ENCODE measurements at regions not wholly inside any gene's neighbourhood (a gene's known extent, or its start where the extent isn't known, plus 50 kb on each side); places are given as distances from the start of the nearest gene placed in this dataset.
"Not testable (repeated sequence)": the region's sequence is repeated elsewhere in the genome, so short reads cannot be mapped to it uniquely, and the experiment has no call there.

- Mint-ChIP-seq H3K27ac (no peak overlapping the region), H3K9me3 (no peaks in the 10 kb centered on the region), H3K36me3 (ENCODE audit: low read depth) (no peaks in the 10 kb centered on the region), H3K27me3 (no peaks in the 10 kb centered on the region), H3K4me1 (ENCODE audit: low read depth) (no peaks in the 10 kb centered on the region), H3K4me3 (no peak overlapping the region)
- intact Hi-C loops (cut with micrococcal nuclease), result no loop called here
Observed at GRCh38 chr10:131553121-131553520, 241.6 kb upstream of the TCERG1L start.

DNA sequence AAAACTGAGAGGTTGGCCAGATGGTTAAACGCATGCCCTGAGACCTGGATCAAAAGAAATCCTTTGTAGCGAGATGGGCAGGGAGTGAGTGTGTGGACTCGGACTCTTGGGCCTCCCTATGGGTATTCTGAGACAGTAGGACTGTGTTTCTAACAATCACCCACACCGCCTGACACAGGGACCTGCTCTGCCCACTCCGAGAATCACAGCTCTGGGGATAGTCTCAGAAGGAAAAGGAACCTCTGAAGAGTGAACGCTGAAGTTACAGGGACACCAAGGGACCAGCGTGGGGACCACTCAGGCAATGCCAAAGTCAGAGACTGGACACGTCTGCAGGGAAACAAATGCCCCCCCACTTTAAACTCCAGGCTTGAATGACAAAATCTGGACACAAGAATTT lies 242.1 kb upstream of the TCERG1L start:
- intact Hi-C loops (cut with micrococcal nuclease), result no loop called here
- Mint-ChIP-seq H3K4me1 (ENCODE audit: low read depth) (no peaks in the 10 kb centered on the region), H3K27ac (no peak overlapping the region), H3K9me3 (no peaks in the 10 kb centered on the region), H3K27me3 (no peaks in the 10 kb centered on the region), H3K4me3 (no peak overlapping the region), H3K36me3 (ENCODE audit: low read depth) (no peaks in the 10 kb centered on the region)

GRCh38 chr10:131554821-131555220 lies 243.3 kb upstream of the TCERG1L start:
- no peaks in the 10 kb centered on the region for H3K36me3 Mint-ChIP-seq (ENCODE audit: low read depth)
- no peaks in the 10 kb centered on the region for H3K27me3 Mint-ChIP-seq
- H3K4me3 Mint-ChIP-seq, result no peak overlapping the region
- H3K27ac Mint-ChIP-seq, result no peak overlapping the region
- H3K9me3 Mint-ChIP-seq, result no peaks in the 10 kb centered on the region
- no peaks in the 10 kb centered on the region for H3K4me1 Mint-ChIP-seq (ENCODE audit: low read depth)
- intact Hi-C loops (cut with micrococcal nuclease), result no loop called here

DNA sequence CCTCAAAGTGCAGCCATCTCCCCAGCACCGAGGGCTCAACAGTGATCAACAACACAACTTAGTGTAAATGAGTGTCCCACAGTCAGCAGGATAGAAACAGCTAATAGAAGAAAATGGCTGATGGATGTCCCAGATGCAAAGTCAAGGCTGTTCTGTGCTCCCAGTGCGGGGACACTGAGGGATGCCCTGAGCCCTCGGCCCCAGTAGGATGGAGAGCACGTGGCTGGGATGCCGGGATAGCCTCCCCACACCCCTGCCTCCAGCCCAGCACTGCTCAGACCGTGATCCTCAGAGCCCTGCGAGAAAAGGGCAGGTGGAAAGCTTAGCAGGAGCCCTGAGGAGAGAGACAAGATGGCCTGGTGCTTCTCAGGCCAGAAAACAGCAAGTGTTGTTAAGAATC lies 243.9 kb upstream of the TCERG1L start:
- no peaks in the 10 kb centered on the region for H3K27me3 Mint-ChIP-seq
- no peak overlapping the region for H3K4me3 Mint-ChIP-seq
- intact Hi-C loops (cut with micrococcal nuclease), result no loop called here
- H3K9me3 Mint-ChIP-seq, result no peaks in the 10 kb centered on the region
- H3K4me1 Mint-ChIP-seq (ENCODE audit: low read depth), result no peaks in the 10 kb centered on the region
- no peak overlapping the region for H3K27ac Mint-ChIP-seq
- H3K36me3 Mint-ChIP-seq (ENCODE audit: low read depth), result no peaks in the 10 kb centered on the region

- Mint-ChIP-seq H3K4me1 (ENCODE audit: low read depth) (no peaks in the 10 kb centered on the region), H3K4me3 (no peak overlapping the region), H3K27ac (no peak overlapping the region), H3K9me3 (no peaks in the 10 kb centered on the region), H3K27me3 (no peaks in the 10 kb centered on the region), H3K36me3 (ENCODE audit: low read depth) (no peaks in the 10 kb centered on the region)
- intact Hi-C loops (cut with micrococcal nuclease), result no loop called here
Observed at GRCh38 chr10:131556061-131556896, 244.8 kb upstream of the TCERG1L start.

- intact Hi-C loops (cut with micrococcal nuclease), result no loop called here
- H3K4me3 Mint-ChIP-seq, result no peak overlapping the region
- no peaks in the 10 kb centered on the region for H3K27me3 Mint-ChIP-seq
- H3K36me3 Mint-ChIP-seq (ENCODE audit: low read depth), result no peaks in the 10 kb centered on the region
- H3K27ac Mint-ChIP-seq, result no peak overlapping the region
- no peaks in the 10 kb centered on the region for H3K9me3 Mint-ChIP-seq
- H3K4me1 Mint-ChIP-seq (ENCODE audit: low read depth), result no peaks in the 10 kb centered on the region
Observed at GRCh38 chr10:131556897-131557495, 245.5 kb upstream of the TCERG1L start.

- H3K27ac Mint-ChIP-seq; intact Hi-C loops (cut with micrococcal nuclease): not testable (repeated sequence)
Observed at GRCh38 chr10:131557956-131558355, 246.4 kb upstream of the TCERG1L start.

DNA sequence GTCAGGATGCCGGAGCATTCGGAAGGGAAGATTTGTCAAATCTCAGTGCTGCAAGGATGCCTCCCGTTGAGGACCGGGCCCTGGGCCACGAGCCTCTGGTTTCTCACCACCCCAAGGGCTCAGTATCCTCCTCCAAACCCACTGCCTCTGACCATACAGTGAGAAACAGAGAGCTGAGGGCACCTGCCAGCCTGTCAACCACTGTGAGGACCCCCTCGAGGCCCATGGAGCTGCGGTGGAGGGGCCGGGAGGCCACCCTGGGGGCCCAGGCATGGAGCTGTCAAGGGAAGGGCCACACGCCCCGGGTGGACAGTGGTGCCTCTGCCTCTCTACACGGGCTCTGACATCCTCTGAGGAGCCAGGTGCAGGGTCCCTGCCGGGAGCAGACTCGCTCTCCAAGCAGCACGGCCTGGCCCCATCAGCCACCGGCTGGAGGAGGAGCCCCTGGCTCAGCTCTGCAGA lies 248.0 kb upstream of the TCERG1L start:
- Mint-ChIP-seq H3K4me1 (ENCODE audit: low read depth) (no peaks in the 10 kb centered on the region), H3K4me3 (no peak overlapping the region), H3K9me3 (peaks cover 9% of the 10 kb centered on the region), H3K27me3 (no peaks in the 10 kb centered on the region), H3K27ac (no peak overlapping the region), H3K36me3 (ENCODE audit: low read depth) (no peaks in the 10 kb centered on the region)
- intact Hi-C loops (cut with micrococcal nuclease), result no loop called here

More at GRCh38 chr10:131557956-131558355, 246.4 kb upstream of the TCERG1L start:
- H3K36me3 Mint-ChIP-seq (ENCODE audit: low read depth); H3K9me3 Mint-ChIP-seq; H3K4me1 Mint-ChIP-seq (ENCODE audit: low read depth); H3K4me3 Mint-ChIP-seq; H3K27me3 Mint-ChIP-seq: not testable (repeated sequence)

GRCh38 chr10:131560166-131560565 lies 248.6 kb upstream of the TCERG1L start:
- peaks cover 16% of the 10 kb centered on the region for H3K9me3 Mint-ChIP-seq
- no peaks in the 10 kb centered on the region for H3K27me3 Mint-ChIP-seq
- intact Hi-C loops (cut with micrococcal nuclease), result no loop called here
- no peak overlapping the region for H3K4me3 Mint-ChIP-seq
- no peak overlapping the region for H3K27ac Mint-ChIP-seq
- no peaks in the 10 kb centered on the region for H3K4me1 Mint-ChIP-seq (ENCODE audit: low read depth)
- H3K36me3 Mint-ChIP-seq (ENCODE audit: low read depth), result no peaks in the 10 kb centered on the region

- intact Hi-C loops (cut with micrococcal nuclease), result no loop called here
- no peaks in the 10 kb centered on the region for H3K36me3 Mint-ChIP-seq (ENCODE audit: low read depth)
- H3K27ac Mint-ChIP-seq, result no peak overlapping the region
- H3K4me3 Mint-ChIP-seq, result no peak overlapping the region
- no peaks in the 10 kb centered on the region for H3K27me3 Mint-ChIP-seq
- no peaks in the 10 kb centered on the region for H3K4me1 Mint-ChIP-seq (ENCODE audit: low read depth)
- peaks cover 19% of the 10 kb centered on the region for H3K9me3 Mint-ChIP-seq
Observed at GRCh38 chr10:131560706-131561355, 249.3 kb upstream of the TCERG1L start.

DNA sequence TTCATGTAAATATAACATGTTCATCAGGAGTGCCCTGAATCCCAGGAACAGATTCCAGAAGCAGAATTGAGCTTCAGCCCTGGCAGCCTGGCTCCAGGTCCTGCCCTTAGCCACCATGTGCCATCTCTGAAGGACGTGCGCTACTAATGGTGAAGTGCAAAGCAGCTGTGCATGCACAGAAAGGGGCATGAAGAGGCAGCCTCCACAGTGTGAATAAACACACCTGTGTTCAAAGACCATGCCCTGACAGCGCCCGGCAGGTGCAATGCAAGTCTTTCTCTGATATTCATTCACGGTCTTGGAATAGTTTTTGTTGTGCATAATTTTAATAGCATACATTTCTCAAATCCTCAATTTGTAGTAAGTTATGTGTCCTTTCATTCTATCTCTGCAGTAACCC lies 250.4 kb upstream of the TCERG1L start:
- H3K4me1 Mint-ChIP-seq (ENCODE audit: low read depth), result no peaks in the 10 kb centered on the region
- no peak overlapping the region for H3K4me3 Mint-ChIP-seq
- peaks cover 19% of the 10 kb centered on the region for H3K9me3 Mint-ChIP-seq
- H3K36me3 Mint-ChIP-seq (ENCODE audit: low read depth), result no peaks in the 10 kb centered on the region
- intact Hi-C loops (cut with micrococcal nuclease), result no loop called here
- H3K27ac Mint-ChIP-seq, result no peak overlapping the region
- peaks cover 2% of the 10 kb centered on the region for H3K27me3 Mint-ChIP-seq

DNA sequence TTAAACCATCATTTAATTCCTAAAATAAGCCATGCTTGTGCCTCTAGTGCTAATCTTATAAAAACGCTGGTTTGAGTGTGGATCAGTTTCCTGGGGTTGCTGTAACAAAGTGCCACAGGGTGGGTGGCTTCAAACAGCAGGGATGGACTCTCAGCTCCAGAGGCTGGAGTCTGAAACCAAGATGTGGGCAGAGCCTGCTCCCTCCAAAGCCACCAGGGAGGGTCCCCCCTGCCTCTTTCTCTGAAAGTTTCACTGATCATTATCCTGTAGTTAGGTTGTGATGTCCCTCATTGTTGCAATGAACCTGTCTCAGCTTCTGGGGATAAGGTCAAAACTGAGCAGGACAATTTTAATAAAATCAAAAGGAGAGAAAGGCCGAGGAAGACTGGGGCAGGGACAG lies 251.9 kb upstream of the TCERG1L start:
- intact Hi-C loops (cut with micrococcal nuclease), result no loop called here
- peaks cover 2% of the 10 kb centered on the region for H3K27me3 Mint-ChIP-seq
- no peak overlapping the region for H3K4me3 Mint-ChIP-seq
- peaks cover 19% of the 10 kb centered on the region for H3K9me3 Mint-ChIP-seq
- H3K4me1 Mint-ChIP-seq (ENCODE audit: low read depth), result no peaks in the 10 kb centered on the region
- no peak overlapping the region for H3K27ac Mint-ChIP-seq
- H3K36me3 Mint-ChIP-seq (ENCODE audit: low read depth), result no peaks in the 10 kb centered on the region

DNA sequence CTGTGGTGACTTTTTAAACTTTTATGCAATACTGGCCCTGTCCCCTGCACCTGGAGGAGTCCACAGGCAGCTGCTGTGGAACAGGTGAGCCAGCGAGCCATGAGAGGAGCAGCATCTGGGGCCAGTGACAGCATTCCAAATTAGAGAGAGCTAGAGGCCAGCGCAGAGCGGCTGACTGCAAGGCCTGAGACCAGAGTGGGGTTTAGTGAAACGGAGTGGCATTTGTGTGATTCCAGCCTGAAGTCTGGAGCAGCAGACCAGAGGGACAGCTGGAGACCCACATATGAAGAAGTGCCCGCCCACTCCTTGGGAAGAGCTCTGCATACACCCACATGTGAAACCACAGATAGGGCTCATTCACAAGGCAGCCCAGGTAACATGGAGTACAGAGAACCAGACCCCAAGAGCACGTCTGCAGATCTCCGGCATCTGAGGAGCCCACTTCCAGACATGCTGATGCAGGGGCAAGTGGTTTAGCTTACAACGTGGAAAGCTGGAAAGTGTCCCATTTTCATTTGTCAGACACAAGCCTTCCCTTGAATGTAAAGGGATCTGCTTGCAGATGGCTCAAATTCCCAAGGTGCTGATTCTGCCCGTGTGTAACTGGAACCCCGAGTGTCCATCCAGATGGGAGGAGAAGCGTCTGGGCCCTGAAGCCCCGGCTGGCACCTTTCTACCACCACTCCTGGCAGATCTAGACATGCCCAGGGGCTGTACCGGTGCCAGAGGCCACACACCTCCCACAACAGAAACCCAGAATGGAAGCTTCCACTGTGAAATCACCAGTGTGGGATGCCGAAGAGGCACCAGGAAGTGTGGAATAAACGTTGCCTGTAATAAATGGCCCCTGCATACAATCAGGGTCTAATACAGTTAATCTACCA lies 256.0 kb upstream of the TCERG1L start:
- H3K4me3 Mint-ChIP-seq, result no peak overlapping the region
- H3K27me3 Mint-ChIP-seq, result peaks cover 2% of the 10 kb centered on the region
- H3K36me3 Mint-ChIP-seq (ENCODE audit: low read depth), result no peaks in the 10 kb centered on the region
- intact Hi-C loops (cut with micrococcal nuclease), result no loop called here
- H3K27ac Mint-ChIP-seq, result no peak overlapping the region
- H3K4me1 Mint-ChIP-seq (ENCODE audit: low read depth), result no peaks in the 10 kb centered on the region
- peaks cover 19% of the 10 kb centered on the region for H3K9me3 Mint-ChIP-seq

DNA sequence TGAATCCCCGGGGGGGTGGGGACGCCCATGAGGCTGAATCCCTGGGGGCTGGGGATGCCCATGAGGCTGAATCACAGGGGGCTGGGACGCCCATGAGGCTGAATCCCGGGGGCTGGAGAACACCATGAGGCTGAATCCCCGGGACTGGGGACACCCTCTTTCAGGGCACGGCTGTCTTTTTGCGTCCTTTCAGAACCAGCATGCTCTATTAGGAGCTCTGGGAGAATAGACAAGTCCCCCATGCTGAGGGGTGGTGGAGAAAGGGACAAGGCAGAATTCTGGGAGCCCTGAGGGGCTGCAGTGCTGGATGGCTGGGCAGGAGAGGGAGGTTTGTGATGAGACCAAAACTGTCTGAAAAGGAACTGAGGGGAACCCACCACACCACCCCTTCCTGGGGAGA lies 257.3 kb upstream of the TCERG1L start:
- H3K4me3 Mint-ChIP-seq, result no peak overlapping the region
- no peaks in the 10 kb centered on the region for H3K4me1 Mint-ChIP-seq (ENCODE audit: low read depth)
- no peak overlapping the region for H3K27ac Mint-ChIP-seq
- H3K9me3 Mint-ChIP-seq, result peaks cover 16% of the 10 kb centered on the region
- H3K27me3 Mint-ChIP-seq, result peaks cover 2% of the 10 kb centered on the region
- H3K36me3 Mint-ChIP-seq (ENCODE audit: low read depth), result no peaks in the 10 kb centered on the region
- intact Hi-C loops (cut with micrococcal nuclease), result no loop called here

Measured in dendritic cell treated with granulocyte-macrophage colony-stimulating factor and Interleukin-4, amounts not matched to agents 40 ng/mL and 50 ng/mL, for 4 days (primary cell).